HG03060 (cell line): ENCODE measurements at regions not wholly inside any gene's neighbourhood (a gene's known extent, or its start where the extent isn't known, plus 50 kb on each side); places are given as distances from the start of the nearest gene placed in this dataset.

Source experiments
- ATAC-seq: cut with Tn5 transposase; IDR thresholded peaks from one replicate; pipeline ENCODE4 v1.9.1; 2021; ENCODE audit warnings: low read depth, moderate number of reproducible peaks; ENCODE audit not compliant: unreplicated experiment

GRCh38 chr2:74756356-74756890 lies 77.5 kb upstream of the HK2 start:
- ATAC-seq = peak; percentile 71

- ATAC-seq = no peak
Measured at GRCh38 chr2:74759986-74760385, 73.9 kb upstream of the HK2 start.

- ATAC-seq = no peak
Measured at GRCh38 chr2:74760875-74761630, 72.9 kb upstream of the HK2 start.

- ATAC-seq = no peak
Measured at GRCh38 chr2:74762789-74763188, 71.1 kb upstream of the HK2 start.

- ATAC-seq = no peak
Measured at GRCh38 chr2:74763962-74764428, 69.9 kb upstream of the HK2 start.

- ATAC-seq = no peak
Measured at GRCh38 chr2:74764429-74765272, 69.3 kb upstream of the HK2 start.

- ATAC-seq = no peak
Measured at GRCh38 chr2:74766780-74767179, 67.1 kb upstream of the HK2 start.

GRCh38 chr2:74767618-74768017 lies 66.3 kb upstream of the HK2 start:
- ATAC-seq = no peak

GRCh38 chr2:74768401-74768914 lies 65.5 kb upstream of the HK2 start:
- ATAC-seq = no peak

GRCh38 chr2:74772046-74772445 lies 61.9 kb upstream of the HK2 start:
- no peak for ATAC-seq

- no peak for ATAC-seq
Measured at GRCh38 chr2:74777161-74777900, 56.6 kb upstream of the HK2 start.

- no peak for ATAC-seq
Measured at GRCh38 chr2:74778381-74779264, 55.3 kb upstream of the HK2 start.

GRCh38 chr2:74779265-74779558 lies 54.7 kb upstream of the HK2 start:
- ATAC-seq = no peak

GRCh38 chr2:74779587-74780135 lies 54.3 kb upstream of the HK2 start:
- ATAC-seq = no peak
